ENCODE measurements at regions not wholly inside any gene's neighbourhood (a gene's known extent, or its start where the extent isn't known, plus 50 kb on each side); places are given as distances from the start of the nearest gene placed in this dataset.

DNA sequence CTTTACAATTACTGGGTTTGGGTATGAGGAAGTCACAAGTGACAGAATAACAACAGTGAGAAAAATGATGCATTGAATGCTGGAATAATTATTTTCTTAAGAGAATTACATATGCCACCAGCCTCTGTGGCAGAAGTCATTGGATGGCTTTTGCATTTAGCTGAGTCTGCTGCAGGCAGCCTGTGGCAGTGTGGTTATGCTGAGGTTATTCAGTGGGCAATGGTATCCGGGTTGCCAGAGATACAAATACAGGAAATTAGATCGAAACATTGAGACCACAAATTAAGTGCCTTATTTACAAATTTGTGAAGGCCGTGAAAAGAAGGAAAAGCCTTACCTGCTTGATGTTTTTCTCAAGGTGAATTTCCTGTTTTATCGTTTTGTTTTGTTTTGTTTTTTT is 1050.0 kb downstream of the GALC start (continued):
- TF ChIP-seq, protein P1, sequence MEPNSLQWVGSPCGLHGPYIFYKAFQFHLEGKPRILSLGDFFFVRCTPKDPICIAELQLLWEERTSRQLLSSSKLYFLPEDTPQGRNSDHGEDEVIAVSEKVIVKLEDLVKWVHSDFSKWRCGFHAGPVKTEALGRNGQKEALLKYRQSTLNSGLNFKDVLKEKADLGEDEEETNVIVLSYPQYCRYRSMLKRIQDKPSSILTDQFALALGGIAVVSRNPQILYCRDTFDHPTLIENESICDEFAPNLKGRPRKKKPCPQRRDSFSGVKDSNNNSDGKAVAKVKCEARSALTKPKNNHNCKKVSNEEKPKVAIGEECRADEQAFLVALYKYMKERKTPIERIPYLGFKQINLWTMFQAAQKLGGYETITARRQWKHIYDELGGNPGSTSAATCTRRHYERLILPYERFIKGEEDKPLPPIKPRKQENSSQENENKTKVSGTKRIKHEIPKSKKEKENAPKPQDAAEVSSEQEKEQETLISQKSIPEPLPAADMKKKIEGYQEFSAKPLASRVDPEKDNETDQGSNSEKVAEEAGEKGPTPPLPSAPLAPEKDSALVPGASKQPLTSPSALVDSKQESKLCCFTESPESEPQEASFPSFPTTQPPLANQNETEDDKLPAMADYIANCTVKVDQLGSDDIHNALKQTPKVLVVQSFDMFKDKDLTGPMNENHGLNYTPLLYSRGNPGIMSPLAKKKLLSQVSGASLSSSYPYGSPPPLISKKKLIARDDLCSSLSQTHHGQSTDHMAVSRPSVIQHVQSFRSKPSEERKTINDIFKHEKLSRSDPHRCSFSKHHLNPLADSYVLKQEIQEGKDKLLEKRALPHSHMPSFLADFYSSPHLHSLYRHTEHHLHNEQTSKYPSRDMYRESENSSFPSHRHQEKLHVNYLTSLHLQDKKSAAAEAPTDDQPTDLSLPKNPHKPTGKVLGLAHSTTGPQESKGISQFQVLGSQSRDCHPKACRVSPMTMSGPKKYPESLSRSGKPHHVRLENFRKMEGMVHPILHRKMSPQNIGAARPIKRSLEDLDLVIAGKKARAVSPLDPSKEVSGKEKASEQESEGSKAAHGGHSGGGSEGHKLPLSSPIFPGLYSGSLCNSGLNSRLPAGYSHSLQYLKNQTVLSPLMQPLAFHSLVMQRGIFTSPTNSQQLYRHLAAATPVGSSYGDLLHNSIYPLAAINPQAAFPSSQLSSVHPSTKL (CRISPR knock-in tag; IDR thresholded peaks at IDR 0.05), result no peak
- no peak for TF ChIP-seq ZNF839 (CRISPR knock-in tag; IDR thresholded peaks at IDR 0.05; ENCODE audit: borderline replicate concordance)
- TF ChIP-seq ZNF256 (CRISPR knock-in tag; conservative IDR thresholded peaks at IDR 0.05), result no peak
- no peak for TF ChIP-seq SNAPC2 (CRISPR knock-in tag; IDR thresholded peaks at IDR 0.05)
- no peak for TF ChIP-seq GLI4 (CRISPR knock-in tag; IDR thresholded peaks at IDR 0.05; ENCODE audit: borderline replicate concordance)
- TF ChIP-seq ZNF326 (CRISPR knock-in tag; IDR thresholded peaks at IDR 0.05; ENCODE audit: borderline replicate concordance), result no peak
- TF ChIP-seq ZNF841 (CRISPR knock-in tag; IDR thresholded peaks at IDR 0.05; ENCODE audit: borderline replicate concordance), result no peak

DNA sequence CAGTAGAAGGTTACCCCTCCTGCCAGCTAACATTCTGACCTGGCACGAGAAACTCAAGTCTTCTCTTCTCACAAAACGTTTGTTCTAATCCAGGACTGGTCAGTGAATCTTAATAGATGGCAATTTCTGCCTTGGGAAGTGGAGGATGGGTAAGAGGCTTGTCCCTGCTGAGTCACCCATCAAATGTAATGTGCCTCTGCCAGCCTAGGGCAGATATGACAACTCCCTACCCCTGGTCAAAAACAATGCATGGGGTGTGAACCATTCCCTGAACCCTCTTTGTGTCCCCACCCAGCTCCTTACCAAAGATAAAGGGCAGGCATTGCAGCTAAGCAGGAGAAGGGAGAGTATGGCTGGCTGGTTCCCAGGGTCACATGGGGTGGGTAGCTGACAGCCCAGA is 1052.9 kb downstream of the GALC start:
- Histone ChIP-seq H3K79me2 (ENCODE audit: insufficient read depth, low read length) (no peaks in the 10 kb centered on the region), H3K9ac (ENCODE audit: insufficient read depth, low read depth, low read length) (no peak overlapping the region), H4K20me1 (ENCODE audit: insufficient read depth, low read length) (no peaks in the 10 kb centered on the region), H3K4me2 (ENCODE audit: low read depth, low read length) (no peak overlapping the region), H2AFZ (ENCODE audit: low read length) (no peak overlapping the region), H3K4me3 (replicated peaks in 1 of 3; ENCODE audit: insufficient read depth in 1 of 3, low read depth in 2 of 3, low read length in 3 of 3) (no peak overlapping the region), H3K4me1 (ENCODE audit: insufficient read depth, low read length) (no peaks in the 10 kb centered on the region), H3K27ac (ENCODE audit: extremely low read length, insufficient read depth, low read length) (no peak overlapping the region), H3K9me3 (ENCODE audit: low read length) (no peaks in the 10 kb centered on the region), H3K36me3 (replicated peaks in 1 of 2; ENCODE audit: control insufficient read depth in 1 of 2, insufficient read depth in 2 of 2, low read length in 2 of 2) (no peaks in the 10 kb centered on the region), H3K27me3 (ENCODE audit: control insufficient read depth in 1 of 2, insufficient read depth in 2 of 2, low read length in 2 of 2) (no peaks in the 10 kb centered on the region)
- DNase-seq (ENCODE audit: low spot score), result no peak
- no peak for ATAC-seq
- FAIRE-seq, result no peak
- TF ChIP-seq KLF9 (CRISPR knock-in tag; IDR thresholded peaks at IDR 0.05; ENCODE audit: low read depth), result no peak
- no peak for TF ChIP-seq THAP11 (CRISPR knock-in tag; IDR thresholded peaks at IDR 0.05)
- TF ChIP-seq, protein P2, sequence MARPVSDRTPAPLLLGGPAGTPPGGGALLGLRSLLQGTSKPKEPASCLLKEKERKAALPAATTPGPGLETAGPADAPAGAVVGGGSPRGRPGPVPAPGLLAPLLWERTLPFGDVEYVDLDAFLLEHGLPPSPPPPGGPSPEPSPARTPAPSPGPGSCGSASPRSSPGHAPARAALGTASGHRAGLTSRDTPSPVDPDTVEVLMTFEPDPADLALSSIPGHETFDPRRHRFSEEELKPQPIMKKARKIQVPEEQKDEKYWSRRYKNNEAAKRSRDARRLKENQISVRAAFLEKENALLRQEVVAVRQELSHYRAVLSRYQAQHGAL (CRISPR knock-in tag; IDR thresholded peaks at IDR 0.05; ENCODE audit: not compliant biosample characterization), result no peak
- no peak for TF ChIP-seq ZNF589 (CRISPR knock-in tag; conservative IDR thresholded peaks at IDR 0.05)
- TF ChIP-seq, protein P3, sequence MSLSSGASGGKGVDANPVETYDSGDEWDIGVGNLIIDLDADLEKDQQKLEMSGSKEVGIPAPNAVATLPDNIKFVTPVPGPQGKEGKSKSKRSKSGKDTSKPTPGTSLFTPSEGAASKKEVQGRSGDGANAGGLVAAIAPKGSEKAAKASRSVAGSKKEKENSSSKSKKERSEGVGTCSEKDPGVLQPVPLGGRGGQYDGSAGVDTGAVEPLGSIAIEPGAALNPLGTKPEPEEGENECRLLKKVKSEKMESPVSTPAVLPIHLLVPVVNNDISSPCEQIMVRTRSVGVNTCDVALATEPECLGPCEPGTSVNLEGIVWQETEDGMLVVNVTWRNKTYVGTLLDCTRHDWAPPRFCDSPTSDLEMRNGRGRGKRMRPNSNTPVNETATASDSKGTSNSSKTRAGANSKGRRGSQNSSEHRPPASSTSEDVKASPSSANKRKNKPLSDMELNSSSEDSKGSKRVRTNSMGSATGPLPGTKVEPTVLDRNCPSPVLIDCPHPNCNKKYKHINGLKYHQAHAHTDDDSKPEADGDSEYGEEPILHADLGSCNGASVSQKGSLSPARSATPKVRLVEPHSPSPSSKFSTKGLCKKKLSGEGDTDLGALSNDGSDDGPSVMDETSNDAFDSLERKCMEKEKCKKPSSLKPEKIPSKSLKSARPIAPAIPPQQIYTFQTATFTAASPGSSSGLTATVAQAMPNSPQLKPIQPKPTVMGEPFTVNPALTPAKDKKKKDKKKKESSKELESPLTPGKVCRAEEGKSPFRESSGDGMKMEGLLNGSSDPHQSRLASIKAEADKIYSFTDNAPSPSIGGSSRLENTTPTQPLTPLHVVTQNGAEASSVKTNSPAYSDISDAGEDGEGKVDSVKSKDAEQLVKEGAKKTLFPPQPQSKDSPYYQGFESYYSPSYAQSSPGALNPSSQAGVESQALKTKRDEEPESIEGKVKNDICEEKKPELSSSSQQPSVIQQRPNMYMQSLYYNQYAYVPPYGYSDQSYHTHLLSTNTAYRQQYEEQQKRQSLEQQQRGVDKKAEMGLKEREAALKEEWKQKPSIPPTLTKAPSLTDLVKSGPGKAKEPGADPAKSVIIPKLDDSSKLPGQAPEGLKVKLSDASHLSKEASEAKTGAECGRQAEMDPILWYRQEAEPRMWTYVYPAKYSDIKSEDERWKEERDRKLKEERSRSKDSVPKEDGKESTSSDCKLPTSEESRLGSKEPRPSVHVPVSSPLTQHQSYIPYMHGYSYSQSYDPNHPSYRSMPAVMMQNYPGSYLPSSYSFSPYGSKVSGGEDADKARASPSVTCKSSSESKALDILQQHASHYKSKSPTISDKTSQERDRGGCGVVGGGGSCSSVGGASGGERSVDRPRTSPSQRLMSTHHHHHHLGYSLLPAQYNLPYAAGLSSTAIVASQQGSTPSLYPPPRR (CRISPR knock-in tag; IDR thresholded peaks at IDR 0.05; ENCODE audit: borderline replicate concordance), result no peak
- TF ChIP-seq RFX3 (CRISPR knock-in tag; IDR thresholded peaks at IDR 0.05), result no peak
- intact Hi-C loops (cut with micrococcal nuclease; ENCODE audit: unreplicated experiment) (no loop called here), in situ Hi-C loops (cut with HindIII; ENCODE audit: extremely low pct_ligation_motif_present, low pct_unique_long_range_greater_than_20kb) (no loop called here)
- CTCF ChIA-PET (ENCODE audit: low intra/inter-chr PET ratio, low total read pairs), result no interaction called here
- POLR2A ChIA-PET, result no interaction called here
- no TSS peak for BruUV-seq (replicated peaks)
- WGBS (ENCODE audit: low lambda C conversion rate), result 0% methylated on average over 2 of the region's 2 CpGs
